Keratinocyte (primary cell): ENCODE measurements at regions not wholly inside any gene's neighbourhood (a gene's known extent, or its start where the extent isn't known, plus 50 kb on each side); places are given as distances from the start of the nearest gene placed in this dataset.

Source experiments
- DNase-seq: peaks from one replicate; pipeline ENCODE4 v3.0.0-alpha.2; 2011; ENCODE audit warnings: low read depth, missing footprints, low spot score
- FAIRE-seq: peaks from 2 replicates; lab custom pipeline; 2011; peaks lifted over from hg19 to GRCh38; lab: Jason Lieb, UNC
- H2AFZ ChIP-seq: 2 replicates; pipeline ENCODE4 v1.6.0; 2012; ENCODE audit warnings: low read length, control low read depth, inconsistent platforms; ENCODE audit not compliant: control insufficient read depth
- H3K27ac ChIP-seq: 2 replicates; pipeline ENCODE4 v1.5.1; 2011; ENCODE audit warnings: low read length; ENCODE audit not compliant: control insufficient read depth, insufficient read depth
- H3K27me3 ChIP-seq: 3 replicates; pipeline ENCODE4 v1.6.0; 2011; ENCODE audit warnings: low read length; ENCODE audit not compliant: control insufficient read depth, insufficient read depth; ENCODE audit errors: extremely low read depth
- H3K36me3 ChIP-seq, 2 experiments: 2 replicates in 1 of 2; 3 replicates in 1 of 2; pipeline ENCODE4 v1.5.1; 2011; ENCODE audit warnings: low read length in 2 of 2, mild to moderate bottlenecking in 1 of 2; ENCODE audit not compliant: control insufficient read depth in 2 of 2, insufficient read depth in 2 of 2; ENCODE audit errors: extremely low read depth in 1 of 2
- H3K4me1 ChIP-seq: 3 replicates; pipeline ENCODE4 v1.5.1; 2011; ENCODE audit warnings: low read length; ENCODE audit not compliant: control insufficient read depth, insufficient read depth; ENCODE audit errors: extremely low read depth
- H3K4me2 ChIP-seq: 3 replicates; pipeline ENCODE4 v1.6.0; 2011; ENCODE audit warnings: low read depth, low read length; ENCODE audit not compliant: control insufficient read depth, insufficient read depth; ENCODE audit errors: extremely low read depth
- H3K4me3 ChIP-seq, 3 experiments: fragments of 200-600 bp in 1 of 3; sonication (generic) in 1 of 3; 2 replicates in 2 of 3; 3 replicates in 1 of 3; pipeline ENCODE4 v1.5.1; 2011 to 2016; ENCODE audit warnings: low read length in 3 of 3, mild to moderate bottlenecking in 3 of 3, control low read depth in 2 of 3, inconsistent platforms in 1 of 3, low read depth in 1 of 3, mixed read lengths in 1 of 3, mixed run types in 1 of 3, moderate library complexity in 1 of 3; ENCODE audit not compliant: control insufficient read depth in 2 of 3, insufficient read depth in 2 of 3; ENCODE audit errors: extremely low read depth in 1 of 3
- H3K79me2 ChIP-seq: 2 replicates; pipeline ENCODE4 v1.6.0; 2012; ENCODE audit warnings: low read length; ENCODE audit not compliant: control insufficient read depth, insufficient read depth
- H3K9ac ChIP-seq: 3 replicates; pipeline ENCODE4 v1.6.0; 2011; ENCODE audit warnings: low read length; ENCODE audit not compliant: control insufficient read depth, insufficient read depth; ENCODE audit errors: extremely low read depth
- H3K9me1 ChIP-seq: 3 replicates; pipeline ENCODE4 v1.6.0; 2011; ENCODE audit warnings: low read length; ENCODE audit not compliant: control insufficient read depth, insufficient read depth; ENCODE audit errors: extremely low read depth
- H3K9me3 ChIP-seq: 2 replicates; pipeline ENCODE4 v1.5.1; 2012; ENCODE audit warnings: low read depth, low read length; ENCODE audit not compliant: control insufficient read depth
- H4K20me1 ChIP-seq: 3 replicates; pipeline ENCODE4 v1.6.0; 2011; ENCODE audit warnings: low read length; ENCODE audit not compliant: control insufficient read depth, insufficient read depth; ENCODE audit errors: extremely low read depth
- CTCF ChIP-seq, 3 experiments: IDR thresholded peaks in 1 of 3; conservative IDR thresholded peaks in 1 of 3; optimal IDR thresholded peaks in 1 of 3; 2 replicates in 2 of 3; 3 replicates in 1 of 3; pipeline versions ENCODE3 to v1.5.1; 2011; ENCODE audit warnings: low read length in 3 of 3, mild to moderate bottlenecking in 3 of 3, moderate library complexity in 2 of 3, control low read depth in 1 of 3, inconsistent platforms in 1 of 3; ENCODE audit not compliant: insufficient read depth in 2 of 3; ENCODE audit errors: extremely low read depth in 1 of 3
- EZH2 ChIP-seq: IDR thresholded peaks from one replicate; pipeline ENCODE4 v1.6.1; 2012; ENCODE audit warnings: inconsistent platforms, mild to moderate bottlenecking, low read length, moderate library complexity
- dilution Hi-C: fragments of 300-500 bp; cut with MboI; formaldehyde crosslinking; loops from one replicate; pipeline ENCODE4 v1.7.0; 2020; ENCODE audit warnings: low sequenced_read_pairs; ENCODE audit not compliant: extremely low pct_ligation_motif_present

GRCh38 chr6:71222671-71223070, 65.9 kb upstream of the OGFRL1 start:
- dilution Hi-C loops, result no loop called here
- H3K9me1 ChIP-seq, result no peaks in the 10 kb centered on the region
- no peak overlapping the region for H3K4me3 ChIP-seq
- H3K36me3 ChIP-seq, result no peaks in the 10 kb centered on the region
- H3K9me3 ChIP-seq, result no peaks in the 10 kb centered on the region
- FAIRE-seq, result no peak
- H3K27ac ChIP-seq, result no peak overlapping the region
- H2AFZ ChIP-seq, result no peak overlapping the region
- TF ChIP-seq EZH2 (no peak), CTCF (optimal IDR thresholded peaks at IDR 0.05 in 1 of 3, IDR thresholded peaks at IDR 0.05 in 1 of 3, conservative IDR thresholded peaks at IDR 0.05 in 1 of 3; ENCODE audit: extremely low read depth in 1 of 3, insufficient read depth in 2 of 3, low read length in 3 of 3) (no peak)
- no peaks in the 10 kb centered on the region for H3K79me2 ChIP-seq
- DNase-seq, result no peak
- no peak overlapping the region for H3K9ac ChIP-seq
- H3K27me3 ChIP-seq, result no peaks in the 10 kb centered on the region
- H3K4me1 ChIP-seq, result no peaks in the 10 kb centered on the region
- no peaks in the 10 kb centered on the region for H4K20me1 ChIP-seq
- H3K4me2 ChIP-seq, result no peak overlapping the region

- H3K27ac ChIP-seq, result no peak overlapping the region
- no peaks in the 10 kb centered on the region for H3K36me3 ChIP-seq
- H3K9me3 ChIP-seq, result no peaks in the 10 kb centered on the region
- no peaks in the 10 kb centered on the region for H3K79me2 ChIP-seq
- TF ChIP-seq EZH2 (no peak), CTCF (optimal IDR thresholded peaks at IDR 0.05 in 1 of 3, IDR thresholded peaks at IDR 0.05 in 1 of 3, conservative IDR thresholded peaks at IDR 0.05 in 1 of 3; ENCODE audit: extremely low read depth in 1 of 3, insufficient read depth in 2 of 3, low read length in 3 of 3) (no peak)
- FAIRE-seq (no peak), DNase-seq (no peak)
- no peak overlapping the region for H2AFZ ChIP-seq
- dilution Hi-C loops, result no loop called here
- H3K4me2 ChIP-seq, result no peak overlapping the region
- no peak overlapping the region for H3K4me3 ChIP-seq
- H3K9me1 ChIP-seq, result no peaks in the 10 kb centered on the region
- no peak overlapping the region for H3K9ac ChIP-seq
- H3K4me1 ChIP-seq, result peaks cover 6% of the 10 kb centered on the region
- no peaks in the 10 kb centered on the region for H4K20me1 ChIP-seq
- no peaks in the 10 kb centered on the region for H3K27me3 ChIP-seq
Observed at GRCh38 chr6:71224011-71224410, 64.6 kb upstream of the OGFRL1 start.
